Lung (tissue), 11 donors: ENCODE measurements at regions not wholly inside any gene's neighbourhood (a gene's known extent, or its start where the extent isn't known, plus 50 kb on each side); places are given as distances from the start of the nearest gene placed in this dataset.

ENCODE experiments used
- ATAC-seq: fragments of 200-7000 bp; cut with Tn5 transposase; one replicate; pipeline ENCODE4 v1.9.1; 2020; ENCODE audit warnings: moderate number of reproducible peaks; ENCODE audit not compliant: insufficient read depth, low FRiP score
- DNase-seq, 3 donors: peaks; one replicate each; pipeline ENCODE4 v3.0.0-alpha.2; 2013 to 2017
- H3K27ac ChIP-seq, 2 donors: one replicate each; pipeline ENCODE4 v1.5.1; 2013; ENCODE audit warnings: mild to moderate bottlenecking in 2 of 2, moderate library complexity in 2 of 2, control low read depth in 1 of 2, inconsistent platforms in 1 of 2, low read depth in 1 of 2, low read length in 1 of 2
- H3K27me3 ChIP-seq, 3 donors: one replicate each; pipeline ENCODE4 v1.5.1; 2013; ENCODE audit warnings: low read length in 2 of 3; ENCODE audit not compliant: control insufficient read depth in 3 of 3, insufficient read depth in 3 of 3
- H3K36me3 ChIP-seq, 4 donors: one replicate each; pipeline ENCODE4 v1.5.1; 2013; ENCODE audit warnings: low read length in 4 of 4, mild to moderate bottlenecking in 1 of 4, moderate library complexity in 1 of 4; ENCODE audit not compliant: control insufficient read depth in 4 of 4, insufficient read depth in 4 of 4
- H3K4me1 ChIP-seq, 5 donors: one replicate each; pipeline ENCODE4 v1.5.1; 2013; ENCODE audit warnings: low read length in 5 of 5, mild to moderate bottlenecking in 2 of 5, moderate library complexity in 1 of 5; ENCODE audit not compliant: control insufficient read depth in 5 of 5, insufficient read depth in 5 of 5
- H3K4me3 ChIP-seq: one replicate; pipeline ENCODE4 v1.5.1; 2013; ENCODE audit warnings: mild to moderate bottlenecking, control low read depth, moderate library complexity
- H3K9ac ChIP-seq, 2 donors: one replicate each; pipeline ENCODE4 v1.5.1; 2013; ENCODE audit warnings: low read length in 2 of 2, control low read depth in 1 of 2; ENCODE audit not compliant: insufficient read depth in 1 of 2
- H3K9me3 ChIP-seq, 4 donors: one replicate each; pipeline ENCODE4 v1.5.1; 2013; ENCODE audit warnings: low read length in 3 of 4, mild to moderate bottlenecking in 1 of 4, moderate library complexity in 1 of 4; ENCODE audit not compliant: control insufficient read depth in 4 of 4, insufficient read depth in 3 of 4
- CTCF ChIP-seq: IDR thresholded peaks from 2 replicates; pipeline ENCODE4 v1.5.1; 2012; ENCODE audit warnings: mild to moderate bottlenecking; ENCODE audit errors: control extremely low read depth, extremely low read depth
- WGBS, 2 donors: extraction: QIAGEN DNeasy Blood & Tissue Kit; methylation state at CpG; one replicate each; pipeline ENCODE4 v1.1.7; 2013; 5-methylcytosine and 5-hydroxymethylcytosine counted together
- donor health status: control.
- donor health status: control.
- donor health status: Bipolar disorder and iron deficiency.
- donor health status: healthy.
- donor health status: DM: yes; HTN: yes; CAD: no.

DNA sequence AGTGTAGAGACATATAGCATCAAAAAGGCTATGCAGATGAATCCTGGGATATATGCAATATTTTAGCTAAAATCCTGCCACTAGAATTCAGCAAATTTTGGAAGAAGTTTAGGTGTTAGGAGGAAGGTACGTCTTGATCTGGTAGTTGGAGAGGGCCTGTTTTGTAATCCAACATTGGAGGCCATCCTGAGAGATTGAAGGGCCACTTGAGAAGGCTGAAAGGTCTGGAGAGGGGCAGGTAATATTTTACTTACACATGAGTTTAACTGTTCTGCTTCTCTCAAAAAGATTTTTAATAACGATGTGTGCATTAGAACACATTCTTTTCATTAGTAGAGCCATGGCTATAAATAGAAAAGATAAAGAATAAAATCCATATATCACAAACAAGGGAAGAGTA, 422.1 kb downstream of the RAB38 start:
- DNase-seq: no peak
- H3K9me3 ChIP-seq: no peaks in the 10 kb centered on the region
- WGBS, 2 donors: 64 to 73% methylated on average over 2 of the region's 2 CpGs
- no peak overlapping the region for H3K27ac ChIP-seq
- H3K4me1 ChIP-seq: peaks cover 0 to 8% (median 0%) of the 10 kb centered on the region in 5 donors
- no peak overlapping the region for H3K4me3 ChIP-seq
- no peak overlapping the region for H3K9ac ChIP-seq
- ATAC-seq: no peak
- TF ChIP-seq CTCF: no peak
- no peaks in the 10 kb centered on the region for H3K27me3 ChIP-seq
- H3K36me3 ChIP-seq: no peaks in the 10 kb centered on the region

DNA sequence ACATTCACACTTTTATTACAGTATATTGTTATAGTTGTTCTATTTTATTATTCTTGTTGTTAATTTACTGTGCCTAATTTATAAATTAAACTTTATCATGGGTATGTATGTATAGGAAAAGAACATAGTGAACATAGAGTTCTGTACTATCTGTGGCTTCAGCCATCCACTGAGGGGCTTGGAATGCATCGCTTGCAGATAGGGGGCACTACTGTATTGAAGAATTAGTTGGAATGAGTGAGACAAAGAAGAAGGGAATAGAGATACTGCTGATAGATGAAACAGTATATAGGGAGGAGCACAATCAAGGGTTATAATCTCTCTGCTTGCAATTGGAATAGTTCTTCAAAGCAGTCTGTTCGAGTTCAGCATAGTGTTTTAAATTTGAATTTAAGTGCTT, 432.2 kb downstream of the RAB38 start:
- H3K4me3 ChIP-seq: no peak overlapping the region
- H3K36me3 ChIP-seq: no peaks in the 10 kb centered on the region
- TF ChIP-seq CTCF: no peak
- no peak for DNase-seq
- no peak overlapping the region for H3K27ac ChIP-seq
- no peaks in the 10 kb centered on the region for H3K9me3 ChIP-seq
- H3K9ac ChIP-seq: no peak overlapping the region
- no peak for ATAC-seq
- no peaks in the 10 kb centered on the region for H3K27me3 ChIP-seq
- peaks cover 0 to 16% (median 0%) of the 10 kb centered on the region in 5 donors for H3K4me1 ChIP-seq
- WGBS, 2 donors: 61 to 71% methylated on average over 2 of the region's 2 CpGs

DNA sequence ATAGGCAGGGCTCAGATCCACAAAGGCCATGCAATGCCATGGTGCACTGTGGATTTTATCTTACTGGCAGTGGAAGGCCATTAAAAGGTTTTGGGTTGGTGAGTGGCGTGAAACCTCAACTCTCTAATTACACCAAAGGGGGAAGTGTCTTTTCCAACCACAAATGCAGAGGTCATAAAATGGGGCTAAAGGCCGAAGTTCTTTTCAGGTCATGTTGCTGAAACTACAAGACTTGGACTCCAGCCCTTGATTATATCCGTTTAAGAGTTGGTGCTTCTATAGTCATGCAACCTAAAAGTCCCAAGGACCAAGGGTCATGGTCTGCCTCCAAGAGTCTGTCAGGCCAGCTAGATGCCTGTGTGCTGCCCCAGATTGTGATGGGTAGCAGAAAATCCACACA, 434.3 kb downstream of the RAB38 start:
- DNase-seq (no peak), ATAC-seq (no peak)
- H3K27me3 ChIP-seq: no peaks in the 10 kb centered on the region
- H3K4me1 ChIP-seq: peaks cover 0 to 16% (median 0%) of the 10 kb centered on the region in 5 donors
- WGBS, 2 donors: 77 to 81% methylated on average over 3 of the region's 3 CpGs
- no peaks in the 10 kb centered on the region for H3K9me3 ChIP-seq
- no peak overlapping the region for H3K9ac ChIP-seq
- no peak for TF ChIP-seq CTCF
- H3K27ac ChIP-seq: no peak overlapping the region
- no peak overlapping the region for H3K4me3 ChIP-seq
- no peaks in the 10 kb centered on the region for H3K36me3 ChIP-seq

DNA sequence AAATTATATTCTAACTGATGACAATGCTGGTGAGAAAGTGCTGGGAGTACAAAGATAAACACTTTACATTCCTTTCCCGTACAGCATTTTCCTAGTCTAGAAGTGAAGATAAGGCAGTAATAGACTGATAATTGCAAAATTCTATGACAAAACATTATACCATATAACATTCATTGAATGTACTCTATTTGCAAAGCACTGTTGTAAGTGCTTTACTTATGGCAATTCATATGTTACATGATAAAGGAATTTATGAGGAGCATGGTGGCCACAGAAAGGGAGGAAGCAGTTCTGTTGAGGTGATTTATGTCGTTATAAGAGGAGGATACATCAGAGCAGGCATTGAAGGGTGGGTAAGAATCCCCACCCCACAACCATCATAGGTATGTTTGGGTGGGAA, 434.8 kb downstream of the RAB38 start:
- TF ChIP-seq CTCF: no peak
- WGBS, 2 donors: 49 to 70% methylated on average over 2 of the region's 2 CpGs

More for the DNA sequence above, 434.8 kb downstream of the RAB38 start:
- no peak overlapping the region for H3K9ac ChIP-seq
- H3K36me3 ChIP-seq: no peaks in the 10 kb centered on the region
- peaks cover 0 to 16% (median 0%) of the 10 kb centered on the region in 5 donors for H3K4me1 ChIP-seq
- DNase-seq (no peak), ATAC-seq (no peak)
- no peak overlapping the region for H3K27ac ChIP-seq
- H3K9me3 ChIP-seq: no peaks in the 10 kb centered on the region
- H3K4me3 ChIP-seq: no peak overlapping the region
- no peaks in the 10 kb centered on the region for H3K27me3 ChIP-seq
